Right renal cortex interstitium (tissue), 3 donors: ENCODE measurements at regions not wholly inside any gene's neighbourhood (a gene's known extent, or its start where the extent isn't known, plus 50 kb on each side); places are given as distances from the start of the nearest gene placed in this dataset.

Source experiments
- DNase-seq, 3 donors: peaks; one replicate each; pipeline ENCODE4 v3.0.0-alpha.2; 2013; ENCODE audit warnings: low read depth in 3 of 3, low spot score in 2 of 3

- no peak for DNase-seq
Measured at GRCh38 chr2:34373586-34374233, 774.6 kb upstream of the FAM98A start.

- no peak for DNase-seq
Measured at GRCh38 chr2:34372967-34373366, 773.9 kb upstream of the FAM98A start.

GRCh38 chr2:34371711-34372110, 772.6 kb upstream of the FAM98A start:
- DNase-seq, result no peak

DNA sequence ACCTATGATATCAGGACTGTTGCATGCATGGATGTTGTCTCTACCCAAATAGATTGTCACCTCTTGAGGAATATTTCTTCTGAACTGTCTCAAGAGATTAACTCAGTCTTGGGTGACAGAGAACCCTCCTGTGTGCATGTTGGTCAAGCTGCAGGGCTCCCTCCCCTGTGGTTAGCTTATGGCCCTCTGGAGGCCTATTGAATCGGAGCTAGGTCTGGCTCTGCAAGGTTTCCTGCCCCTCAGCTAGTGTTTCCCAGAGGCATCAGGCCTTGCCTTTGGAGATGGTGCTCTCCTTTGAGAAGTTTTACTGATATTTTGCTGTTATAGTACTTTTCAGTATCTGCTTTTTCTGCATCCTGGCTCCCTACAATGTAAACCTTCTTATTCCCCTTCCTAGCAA, 769.2 kb upstream of the FAM98A start:
- no peak for DNase-seq

DNA sequence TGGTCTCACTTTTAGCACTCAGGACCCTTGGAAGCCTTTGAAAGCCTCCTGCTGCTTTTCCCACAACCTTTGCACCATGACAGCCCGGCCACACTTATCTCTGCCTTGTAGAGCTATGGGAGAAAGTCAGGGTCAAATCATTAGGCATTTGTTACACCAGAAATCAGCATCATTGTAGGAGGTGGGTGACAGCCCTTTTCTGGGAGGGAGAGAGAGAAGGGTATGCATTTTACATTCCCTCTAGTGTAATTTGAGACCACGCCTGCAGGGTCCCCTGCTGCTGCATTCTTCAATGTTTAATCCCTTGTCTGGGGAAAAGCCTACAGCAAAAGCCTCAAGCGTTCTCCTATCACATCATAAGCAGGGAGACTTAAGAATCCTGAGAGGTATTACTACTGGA, 766.8 kb upstream of the FAM98A start:
- peak in 1 of 3 donors; percentile 24 for DNase-seq

- no peak for DNase-seq
Measured at GRCh38 chr2:34365512-34365911, 766.4 kb upstream of the FAM98A start.

- no peak for DNase-seq
Measured at GRCh38 chr2:34353509-34354113, 754.5 kb upstream of the FAM98A start.

- DNase-seq, result no peak
Measured at GRCh38 chr2:34349527-34349926, 750.4 kb upstream of the FAM98A start.

DNA sequence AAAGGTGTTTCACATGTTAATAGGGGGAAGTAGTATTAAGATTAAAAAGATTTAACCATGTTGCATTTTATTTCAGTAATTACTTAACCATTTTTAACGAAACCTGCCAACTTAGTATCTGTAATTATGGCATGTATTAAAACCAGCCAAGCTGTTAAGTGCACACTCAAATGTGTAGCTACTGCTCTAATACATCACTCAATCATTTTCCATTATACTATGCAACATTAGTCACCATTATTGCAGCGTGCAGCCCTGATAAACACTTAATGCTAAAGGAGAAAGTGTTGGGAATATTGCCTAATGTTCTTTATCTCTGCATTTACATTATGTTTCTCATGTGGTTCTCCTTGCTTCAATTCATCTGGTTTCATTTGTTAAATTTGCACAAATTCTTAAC, 745.9 kb upstream of the FAM98A start:
- no peak for DNase-seq

DNA sequence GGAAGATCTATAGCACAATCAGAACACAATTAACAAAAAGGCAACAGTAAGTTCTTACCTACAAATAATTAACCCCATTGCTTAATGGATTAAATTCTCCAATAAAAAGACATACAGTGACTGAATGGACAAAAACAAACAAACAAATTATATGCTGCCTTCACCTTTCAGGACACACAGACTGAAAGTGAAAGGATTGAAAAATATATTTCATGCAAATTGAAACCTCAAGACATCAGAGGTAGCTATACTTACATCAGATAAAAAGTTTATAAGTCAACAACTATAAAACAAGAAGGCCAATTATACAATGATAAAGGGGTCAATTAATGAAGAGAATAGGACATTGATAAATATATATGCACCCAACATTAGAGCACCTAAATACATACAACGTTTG, 741.2 kb upstream of the FAM98A start:
- DNase-seq, result no peak

DNA sequence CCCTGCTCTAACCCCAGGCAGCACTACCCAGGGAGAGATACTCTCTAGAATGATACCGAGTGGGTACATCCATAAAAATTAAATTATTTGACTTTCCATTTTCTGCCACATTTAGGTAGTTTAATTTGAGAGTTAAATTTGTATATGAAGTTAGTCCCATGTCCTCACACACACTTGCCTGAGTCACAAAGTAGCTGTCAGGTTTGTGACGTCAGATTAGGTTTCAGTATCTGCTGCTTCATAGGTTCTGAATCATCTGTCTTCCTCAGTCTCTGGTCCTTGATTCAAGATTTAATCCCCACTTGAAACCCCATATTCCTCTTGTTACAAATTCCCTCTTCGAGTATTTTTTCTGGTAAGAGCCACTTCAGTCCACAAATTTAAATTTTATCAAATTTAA, 738.6 kb upstream of the FAM98A start:
- DNase-seq, result no peak

GRCh38 chr2:34332813-34333212, 733.7 kb upstream of the FAM98A start:
- no peak for DNase-seq

- DNase-seq, result no peak
Measured at GRCh38 chr2:34320056-34320455, 721.0 kb upstream of the FAM98A start.

DNA sequence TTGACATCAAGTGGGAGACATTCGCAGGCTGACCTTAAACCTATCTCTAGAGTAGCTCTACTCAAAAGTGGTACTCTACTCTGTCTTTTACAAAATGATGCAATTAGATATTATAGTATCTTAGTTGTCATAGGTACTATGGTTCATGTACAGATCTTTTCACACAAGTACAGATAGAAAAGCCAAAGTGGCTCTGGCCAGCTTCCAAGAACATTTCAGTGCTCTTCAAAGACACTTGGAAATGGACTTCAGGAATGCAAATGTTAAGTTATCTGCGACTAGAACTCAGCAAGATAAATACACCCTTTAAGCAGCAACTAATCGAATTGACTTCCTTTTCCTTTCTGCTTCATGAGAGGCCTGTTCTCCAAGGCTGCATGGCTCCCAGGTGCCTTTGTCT, 718.7 kb upstream of the FAM98A start:
- DNase-seq, result no peak

DNA sequence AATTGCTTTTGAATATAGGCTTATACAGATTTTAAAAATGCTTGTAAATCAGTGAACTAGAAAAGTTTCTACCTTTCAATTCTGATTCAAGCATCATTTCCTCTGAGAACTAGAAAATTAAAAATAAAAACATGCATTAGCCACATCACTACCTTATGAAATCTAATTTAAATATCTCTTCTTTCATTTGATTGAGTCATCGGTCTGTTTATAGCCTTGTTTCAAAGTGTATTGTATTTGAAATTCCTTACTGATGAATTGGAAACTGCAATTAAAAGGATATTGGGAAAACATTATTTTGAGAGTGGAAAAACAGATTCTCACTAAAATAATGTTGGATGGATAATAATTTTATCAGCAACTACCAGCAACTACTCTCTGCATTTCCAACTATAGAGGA, 717.7 kb upstream of the FAM98A start:
- no peak for DNase-seq

DNA sequence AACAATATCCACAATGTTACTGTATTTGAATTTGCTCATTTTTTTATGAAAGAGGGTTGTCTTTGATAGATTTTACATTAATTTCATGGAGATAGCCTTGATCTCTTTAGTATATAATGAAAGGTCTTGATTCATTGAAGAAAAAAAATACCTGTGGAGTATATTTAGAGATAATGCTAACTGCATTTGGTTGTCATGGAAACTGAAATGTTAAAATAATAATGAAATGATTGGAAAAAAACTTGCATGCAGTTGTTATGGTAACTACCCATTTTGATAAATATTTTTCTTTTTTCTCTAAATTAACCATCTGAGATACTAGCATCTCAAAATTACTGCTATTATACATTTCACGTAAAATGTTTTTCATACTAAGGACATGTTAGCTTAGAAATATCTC, 712.7 kb upstream of the FAM98A start:
- no peak for DNase-seq

DNA sequence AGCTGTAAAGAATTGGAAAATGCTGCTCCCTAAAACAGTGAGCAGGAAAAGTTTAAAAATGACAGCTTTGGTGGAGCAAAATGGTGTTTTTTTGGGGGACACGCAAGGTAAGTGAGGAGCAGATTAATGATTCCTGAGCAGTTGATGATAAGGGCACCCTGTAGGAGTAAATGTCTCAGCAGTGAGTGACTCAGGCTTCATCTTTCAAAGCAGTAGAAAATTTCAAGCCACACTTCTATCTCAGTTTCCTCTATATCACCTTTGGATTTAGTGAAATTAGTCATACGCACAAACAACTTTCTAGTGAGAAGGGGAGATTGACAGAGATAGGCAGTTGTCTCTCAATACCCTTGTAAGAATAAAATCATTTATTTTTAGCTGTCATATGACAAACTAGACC, 709.0 kb upstream of the FAM98A start:
- no peak for DNase-seq

DNA sequence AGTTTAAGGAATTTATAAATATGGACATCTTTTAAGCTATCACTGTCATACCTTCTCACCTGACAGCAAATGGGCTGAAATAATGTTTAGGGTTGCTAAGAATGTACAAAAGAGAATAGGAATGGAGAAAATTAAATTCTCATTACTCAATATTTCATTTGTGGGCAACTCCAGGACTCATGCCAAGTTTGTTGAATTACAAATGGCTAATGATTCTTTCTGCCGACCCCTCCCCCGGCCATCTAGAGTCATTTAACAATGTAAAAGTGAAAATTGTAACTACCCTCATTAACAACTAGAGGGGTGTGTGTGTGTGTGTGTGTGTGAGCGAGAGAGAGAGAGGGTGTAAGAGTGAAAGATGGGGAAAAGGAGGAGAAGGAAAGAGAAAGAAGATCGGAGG, 708.5 kb upstream of the FAM98A start:
- DNase-seq, result no peak

DNA sequence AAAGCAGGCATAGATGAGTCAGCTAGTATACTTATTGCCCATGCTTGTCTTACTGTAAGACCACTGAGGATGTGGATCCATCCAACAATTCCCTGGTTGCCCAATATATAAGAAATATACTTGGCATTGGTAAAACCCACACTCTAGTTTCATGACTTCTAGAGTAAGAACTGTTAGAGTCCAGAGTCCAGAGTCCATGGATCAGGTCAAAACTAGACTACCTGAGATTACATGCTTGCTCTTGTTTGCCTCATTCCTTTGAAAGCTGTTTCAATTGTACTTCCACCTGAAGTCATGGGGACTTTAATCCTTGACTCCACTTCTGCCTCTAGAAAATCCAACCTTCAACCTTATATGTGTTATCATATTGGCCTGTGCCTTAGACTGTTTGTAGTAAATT, 707.6 kb upstream of the FAM98A start:
- no peak for DNase-seq

GRCh38 chr2:34305587-34305986, 706.5 kb upstream of the FAM98A start:
- no peak for DNase-seq

DNA sequence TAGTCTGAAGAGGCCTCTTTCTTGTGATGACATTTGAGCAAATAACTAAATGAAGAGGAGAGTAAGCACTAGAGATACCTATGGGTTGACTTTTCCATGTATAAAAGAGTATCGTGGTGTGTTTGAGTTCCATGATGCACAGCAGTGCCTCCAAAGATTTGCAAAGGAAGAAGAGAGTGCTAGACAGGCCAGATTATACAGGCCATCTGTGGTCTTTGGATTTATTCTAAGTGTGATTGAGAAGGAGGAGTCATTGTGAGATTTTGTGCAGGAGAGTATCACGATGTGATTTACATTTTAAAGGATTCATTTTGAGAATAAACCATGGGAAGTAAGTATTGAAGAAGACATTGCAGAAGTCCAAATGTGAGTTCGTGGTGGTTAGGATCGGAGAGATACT, 695.9 kb upstream of the FAM98A start:
- DNase-seq, result no peak

- no peak for DNase-seq
Measured at GRCh38 chr2:34291076-34291475, 692.0 kb upstream of the FAM98A start.

DNA sequence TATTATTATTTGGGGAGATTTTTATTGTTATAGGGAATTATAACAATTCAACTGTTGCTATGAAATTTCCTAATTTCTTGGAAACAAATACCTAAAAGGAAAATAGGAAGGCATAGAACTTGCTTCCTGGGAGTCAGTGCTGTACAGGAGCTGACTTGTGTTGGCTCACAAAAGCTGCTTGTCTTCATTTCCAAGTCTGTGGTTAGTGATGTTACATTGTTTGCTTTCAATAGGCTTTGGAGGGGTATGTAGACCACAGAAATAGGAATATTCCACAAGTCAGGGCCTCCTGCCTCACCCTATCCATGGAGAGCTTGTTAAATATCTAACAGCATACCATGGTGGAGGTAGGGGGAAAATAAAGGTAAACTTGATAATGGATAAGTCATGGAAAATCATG, 688.9 kb upstream of the FAM98A start:
- DNase-seq, result no peak
